MM.1S (cell line): ENCODE measurements at regions not wholly inside any gene's neighbourhood (a gene's known extent, or its start where the extent isn't known, plus 50 kb on each side); places are given as distances from the start of the nearest gene placed in this dataset.

Experiments used
- CTCF ChIP-seq: fragments of 300-600 bp; sonication (generic); IDR thresholded peaks from 2 replicates; pipeline ENCODE4 v1.5.1; 2016; ENCODE audit warnings: antibody characterized with exemption, low read length, mixed read lengths
- EZH2 ChIP-seq: fragments of 300-600 bp; sonication (generic); optimal IDR thresholded peaks from 2 replicates; pipeline ENCODE3; 2017; ENCODE audit warnings: low read depth, mild to moderate bottlenecking, antibody characterized with exemption, low read length, mixed read lengths
- EZH2phosphoT487 ChIP-seq: fragments of 300-600 bp; sonication (generic); IDR thresholded peaks from 2 replicates; pipeline ENCODE4 v1.6.1; 2018; ENCODE audit warnings: antibody characterized with exemption, low read length

DNA sequence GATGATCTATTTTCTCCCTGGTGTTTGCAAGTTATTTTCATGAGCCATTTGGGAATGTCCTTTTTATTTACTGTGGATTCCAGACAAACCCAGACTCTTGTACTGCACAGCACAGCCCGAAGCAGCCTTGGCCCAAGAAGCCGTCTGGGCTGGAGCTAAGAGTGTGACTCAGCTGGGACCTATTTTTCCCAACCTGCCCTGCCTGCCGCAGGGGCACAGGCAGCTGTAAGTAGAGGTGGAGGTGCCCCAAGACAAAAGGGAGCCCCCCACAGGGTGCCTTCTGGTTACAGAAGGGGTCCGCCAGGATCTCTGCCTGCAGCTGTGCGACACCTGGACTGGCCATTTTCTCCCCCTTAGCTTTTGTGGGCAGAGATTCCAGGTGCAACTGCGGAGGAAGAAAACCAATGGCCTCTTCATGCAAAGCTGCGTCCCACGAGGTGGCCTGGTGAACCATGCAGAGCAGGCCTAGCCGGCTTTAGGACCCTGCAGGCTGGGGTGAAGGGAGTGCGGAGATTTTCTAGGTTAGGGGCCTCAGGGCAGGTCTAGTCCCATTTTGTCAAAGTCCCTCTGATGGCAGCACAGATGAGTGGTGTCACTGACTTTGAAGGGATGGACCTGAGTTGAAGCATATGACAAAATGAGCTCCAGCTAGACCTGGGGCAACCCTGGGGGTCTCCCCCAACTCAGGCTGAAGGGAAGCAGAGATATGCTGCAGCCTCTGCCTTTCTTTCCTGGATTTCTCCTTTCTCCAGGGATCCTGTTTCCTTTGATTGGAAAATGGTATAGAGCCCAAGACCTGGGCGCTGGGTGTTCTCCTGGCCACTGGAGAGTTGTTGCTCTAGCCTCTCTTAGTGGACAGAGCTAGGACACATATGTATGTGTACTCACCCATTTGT, 131.2 kb downstream of the KLF13 start:
- TF ChIP-seq CTCF = no peak
- TF ChIP-seq EZH2phosphoT487 = no peak
- TF ChIP-seq EZH2 = no peak
